Fibroblast of gingiva (primary cell): ENCODE measurements at regions not wholly inside any gene's neighbourhood (a gene's known extent, or its start where the extent isn't known, plus 50 kb on each side); places are given as distances from the start of the nearest gene placed in this dataset.

Experiments used
- DNase-seq: peaks from one replicate; pipeline ENCODE4 v3.0.0-alpha.2; 2011; ENCODE audit warnings: low read depth

GRCh38 chr5:127993476-127993875 lies 90.1 kb upstream of the SLC12A2 start:
- DNase-seq, result no peak

GRCh38 chr5:127994087-127994660 lies 89.4 kb upstream of the SLC12A2 start:
- DNase-seq, result no peak

GRCh38 chr5:127995556-127995955 lies 88.0 kb upstream of the SLC12A2 start:
- no peak for DNase-seq

GRCh38 chr5:127997201-127997704 lies 86.3 kb upstream of the SLC12A2 start:
- DNase-seq, result no peak

GRCh38 chr5:127998950-127999615 lies 84.5 kb upstream of the SLC12A2 start:
- no peak for DNase-seq

GRCh38 chr5:127999909-128000308 lies 83.7 kb upstream of the SLC12A2 start:
- DNase-seq, result no peak

GRCh38 chr5:128002425-128002824 lies 81.1 kb upstream of the SLC12A2 start:
- no peak for DNase-seq

GRCh38 chr5:128007939-128008338 lies 75.6 kb upstream of the SLC12A2 start:
- peak; percentile 40 for DNase-seq

GRCh38 chr5:128009403-128009802 lies 74.2 kb upstream of the SLC12A2 start:
- DNase-seq, result no peak

GRCh38 chr5:128011339-128011738 lies 72.2 kb upstream of the SLC12A2 start:
- no peak for DNase-seq

GRCh38 chr5:128014578-128014977 lies 69.0 kb upstream of the SLC12A2 start:
- no peak for DNase-seq

GRCh38 chr5:128015478-128015877 lies 68.1 kb upstream of the SLC12A2 start:
- DNase-seq, result no peak

- DNase-seq, result no peak
These were observed 67.6 kb upstream of the SLC12A2 start for GRCh38 chr5:128015978-128016377.

GRCh38 chr5:128019391-128019790 lies 64.2 kb upstream of the SLC12A2 start:
- no peak for DNase-seq

GRCh38 chr5:128020012-128020411 lies 63.6 kb upstream of the SLC12A2 start:
- DNase-seq, result no peak

- peak; percentile 44 for DNase-seq
These were observed 62.2 kb upstream of the SLC12A2 start for GRCh38 chr5:128021411-128021810.
